ENCODE measurements at regions not wholly inside any gene's neighbourhood (a gene's known extent, or its start where the extent isn't known, plus 50 kb on each side); places are given as distances from the start of the nearest gene placed in this dataset.
A peak's percentile ranks its signal among the peaks of the same experiment; 100 is the strongest.

GRCh38 chr9:24438876-24439275 is 106.8 kb downstream of the IZUMO3 start:
- no peak overlapping the region for H2BK5ac ChIP-seq (ENCODE audit: low read length)
- H3K9ac ChIP-seq (ENCODE audit: low read length): no peak overlapping the region
- WGBS (ENCODE audit: extremely low coverage, insufficient coverage, low lambda C conversion rate): no CpG with 5 or more reads among the region's 3 CpGs
- no peak overlapping the region for H3K4ac ChIP-seq (ENCODE audit: low read depth, low read length)
- H3K79me2 ChIP-seq (ENCODE audit: control insufficient read depth, insufficient read depth, low read length): no peaks in the 10 kb centered on the region
- H3K23ac ChIP-seq (ENCODE audit: low read length): no peak overlapping the region
- peak overlapping the region; percentile 45 for H2BK15ac ChIP-seq (replicated peaks; ENCODE audit: low read depth)
- H3K18ac ChIP-seq (ENCODE audit: low read length): no peak overlapping the region
- H2BK120ac ChIP-seq (ENCODE audit: low read depth, low read length): no peak overlapping the region
- no peaks in the 10 kb centered on the region for H3K27me3 ChIP-seq (ENCODE audit: insufficient read depth, low read length, poor library complexity)
- no peak overlapping the region for H2AK5ac ChIP-seq (ENCODE audit: low read length)
- no peak overlapping the region for H4K5ac ChIP-seq (ENCODE audit: low read length)
- DNase-seq: no peak
- no peak overlapping the region for H4K8ac ChIP-seq (ENCODE audit: low read depth, low read length)
- H3K36me3 ChIP-seq (ENCODE audit: control insufficient read depth, insufficient read depth, low read length): no peaks in the 10 kb centered on the region
- H3K27ac ChIP-seq (ENCODE audit: low read depth, low read length): no peak overlapping the region
- H3K4me2 ChIP-seq (ENCODE audit: low read length): no peak overlapping the region
- H3K4me3 ChIP-seq (ENCODE audit: low read length): no peak overlapping the region
- no peak overlapping the region for H3K56ac ChIP-seq (ENCODE audit: low read length)
- no peaks in the 10 kb centered on the region for H3K4me1 ChIP-seq (ENCODE audit: control insufficient read depth, low read depth, low read length)
- H3K79me1 ChIP-seq (ENCODE audit: low read length): no peaks in the 10 kb centered on the region

- H3K79me1 ChIP-seq (ENCODE audit: low read length): no peaks in the 10 kb centered on the region
- no peak overlapping the region for H3K4me2 ChIP-seq (ENCODE audit: low read length)
- no peak overlapping the region for H3K56ac ChIP-seq (ENCODE audit: low read length)
- no peak overlapping the region for H4K5ac ChIP-seq (ENCODE audit: low read length)
- H3K4me3 ChIP-seq (ENCODE audit: low read length): no peak overlapping the region
- H3K36me3 ChIP-seq (ENCODE audit: control insufficient read depth, insufficient read depth, low read length): no peaks in the 10 kb centered on the region
- H2BK120ac ChIP-seq (ENCODE audit: low read depth, low read length): no peak overlapping the region
- WGBS (ENCODE audit: extremely low coverage, insufficient coverage, low lambda C conversion rate): no CpG with 5 or more reads among the region's 1 CpG
- no peak overlapping the region for H3K18ac ChIP-seq (ENCODE audit: low read length)
- no peaks in the 10 kb centered on the region for H3K4me1 ChIP-seq (ENCODE audit: control insufficient read depth, low read depth, low read length)
- no peaks in the 10 kb centered on the region for H3K27me3 ChIP-seq (ENCODE audit: insufficient read depth, low read length, poor library complexity)
- no peak overlapping the region for H3K9ac ChIP-seq (ENCODE audit: low read length)
- no peak overlapping the region for H2BK15ac ChIP-seq (replicated peaks; ENCODE audit: low read depth)
- H4K8ac ChIP-seq (ENCODE audit: low read depth, low read length): no peak overlapping the region
- peak; percentile 98 for DNase-seq
- H3K27ac ChIP-seq (ENCODE audit: low read depth, low read length): no peak overlapping the region
- no peak overlapping the region for H3K23ac ChIP-seq (ENCODE audit: low read length)
- H3K4ac ChIP-seq (ENCODE audit: low read depth, low read length): no peak overlapping the region
- H2BK5ac ChIP-seq (ENCODE audit: low read length): no peak overlapping the region
- no peaks in the 10 kb centered on the region for H3K79me2 ChIP-seq (ENCODE audit: control insufficient read depth, insufficient read depth, low read length)
- H2AK5ac ChIP-seq (ENCODE audit: low read length): no peak overlapping the region
These were observed 108.9 kb downstream of the IZUMO3 start for GRCh38 chr9:24436761-24437160.

GRCh38 chr9:24434183-24434582 is 111.5 kb downstream of the IZUMO3 start:
- no peaks in the 10 kb centered on the region for H3K36me3 ChIP-seq (ENCODE audit: control insufficient read depth, insufficient read depth, low read length)
- no peaks in the 10 kb centered on the region for H3K79me1 ChIP-seq (ENCODE audit: low read length)
- WGBS (ENCODE audit: extremely low coverage, insufficient coverage, low lambda C conversion rate): no CpG with 5 or more reads among the region's 1 CpG
- no peak overlapping the region for H3K18ac ChIP-seq (ENCODE audit: low read length)
- H3K56ac ChIP-seq (ENCODE audit: low read length): no peak overlapping the region
- H2BK15ac ChIP-seq (replicated peaks; ENCODE audit: low read depth): no peak overlapping the region
- H2BK5ac ChIP-seq (ENCODE audit: low read length): no peak overlapping the region
- H3K4me2 ChIP-seq (ENCODE audit: low read length): no peak overlapping the region
- no peak overlapping the region for H4K8ac ChIP-seq (ENCODE audit: low read depth, low read length)
- no peak overlapping the region for H3K23ac ChIP-seq (ENCODE audit: low read length)
- no peak overlapping the region for H2BK120ac ChIP-seq (ENCODE audit: low read depth, low read length)
- H3K4ac ChIP-seq (ENCODE audit: low read depth, low read length): no peak overlapping the region
- no peak for DNase-seq
- H3K4me3 ChIP-seq (ENCODE audit: low read length): no peak overlapping the region
- no peak overlapping the region for H4K5ac ChIP-seq (ENCODE audit: low read length)
- H3K27ac ChIP-seq (ENCODE audit: low read depth, low read length): no peak overlapping the region
- no peak overlapping the region for H3K9ac ChIP-seq (ENCODE audit: low read length)
- H3K4me1 ChIP-seq (ENCODE audit: control insufficient read depth, low read depth, low read length): no peaks in the 10 kb centered on the region
- H2AK5ac ChIP-seq (ENCODE audit: low read length): no peak overlapping the region
- no peaks in the 10 kb centered on the region for H3K27me3 ChIP-seq (ENCODE audit: insufficient read depth, low read length, poor library complexity)
- H3K79me2 ChIP-seq (ENCODE audit: control insufficient read depth, insufficient read depth, low read length): no peaks in the 10 kb centered on the region

GRCh38 chr9:24416136-24416535 is 129.6 kb downstream of the IZUMO3 start:
- no peaks in the 10 kb centered on the region for H3K79me2 ChIP-seq (ENCODE audit: control insufficient read depth, insufficient read depth, low read length)
- H3K4me1 ChIP-seq (ENCODE audit: control insufficient read depth, low read depth, low read length): no peaks in the 10 kb centered on the region
- H3K56ac ChIP-seq (ENCODE audit: low read length): no peak overlapping the region
- no peak overlapping the region for H2BK5ac ChIP-seq (ENCODE audit: low read length)
- no peaks in the 10 kb centered on the region for H3K27me3 ChIP-seq (ENCODE audit: insufficient read depth, low read length, poor library complexity)
- no peak for DNase-seq
- H3K4ac ChIP-seq (ENCODE audit: low read depth, low read length): no peak overlapping the region
- H4K5ac ChIP-seq (ENCODE audit: low read length): no peak overlapping the region
- H3K27ac ChIP-seq (ENCODE audit: low read depth, low read length): no peak overlapping the region
- H3K9ac ChIP-seq (ENCODE audit: low read length): no peak overlapping the region
- H3K18ac ChIP-seq (ENCODE audit: low read length): no peak overlapping the region
- no peak overlapping the region for H3K4me3 ChIP-seq (ENCODE audit: low read length)
- H2AK5ac ChIP-seq (ENCODE audit: low read length): no peak overlapping the region
- H3K4me2 ChIP-seq (ENCODE audit: low read length): no peak overlapping the region
- no peak overlapping the region for H2BK120ac ChIP-seq (ENCODE audit: low read depth, low read length)
- no peak overlapping the region for H2BK15ac ChIP-seq (replicated peaks; ENCODE audit: low read depth)
- no CpG with 5 or more reads among the region's 1 CpG for WGBS (ENCODE audit: extremely low coverage, insufficient coverage, low lambda C conversion rate)
- H3K79me1 ChIP-seq (ENCODE audit: low read length): no peaks in the 10 kb centered on the region
- no peaks in the 10 kb centered on the region for H3K36me3 ChIP-seq (ENCODE audit: control insufficient read depth, insufficient read depth, low read length)
- H4K8ac ChIP-seq (ENCODE audit: low read depth, low read length): no peak overlapping the region
- no peak overlapping the region for H3K23ac ChIP-seq (ENCODE audit: low read length)

GRCh38 chr9:24413651-24414050 is 132.0 kb downstream of the IZUMO3 start:
- H3K56ac ChIP-seq (ENCODE audit: low read length): no peak overlapping the region
- no peak overlapping the region for H3K27ac ChIP-seq (ENCODE audit: low read depth, low read length)
- H3K9ac ChIP-seq (ENCODE audit: low read length): no peak overlapping the region
- no peak overlapping the region for H2BK120ac ChIP-seq (ENCODE audit: low read depth, low read length)
- H3K4me1 ChIP-seq (ENCODE audit: control insufficient read depth, low read depth, low read length): no peaks in the 10 kb centered on the region
- H4K5ac ChIP-seq (ENCODE audit: low read length): no peak overlapping the region
- no peaks in the 10 kb centered on the region for H3K27me3 ChIP-seq (ENCODE audit: insufficient read depth, low read length, poor library complexity)
- no peak overlapping the region for H2AK5ac ChIP-seq (ENCODE audit: low read length)
- no CpG with 5 or more reads among the region's 2 CpGs for WGBS (ENCODE audit: extremely low coverage, insufficient coverage, low lambda C conversion rate)
- H3K4me3 ChIP-seq (ENCODE audit: low read length): no peak overlapping the region
- no peaks in the 10 kb centered on the region for H3K79me1 ChIP-seq (ENCODE audit: low read length)
- H3K4me2 ChIP-seq (ENCODE audit: low read length): no peak overlapping the region
- no peak overlapping the region for H2BK15ac ChIP-seq (replicated peaks; ENCODE audit: low read depth)
- H3K23ac ChIP-seq (ENCODE audit: low read length): no peak overlapping the region
- H3K79me2 ChIP-seq (ENCODE audit: control insufficient read depth, insufficient read depth, low read length): no peaks in the 10 kb centered on the region
- no peaks in the 10 kb centered on the region for H3K36me3 ChIP-seq (ENCODE audit: control insufficient read depth, insufficient read depth, low read length)
- no peak overlapping the region for H3K4ac ChIP-seq (ENCODE audit: low read depth, low read length)
- no peak overlapping the region for H2BK5ac ChIP-seq (ENCODE audit: low read length)
- H3K18ac ChIP-seq (ENCODE audit: low read length): no peak overlapping the region
- DNase-seq: no peak
- H4K8ac ChIP-seq (ENCODE audit: low read depth, low read length): no peak overlapping the region

- Histone ChIP-seq H2BK120ac (ENCODE audit: low read depth, low read length) (no peak overlapping the region), H3K18ac (ENCODE audit: low read length) (no peak overlapping the region), H3K79me2 (ENCODE audit: control insufficient read depth, insufficient read depth, low read length) (no peaks in the 10 kb centered on the region), H4K5ac (ENCODE audit: low read length) (no peak overlapping the region), H2BK5ac (ENCODE audit: low read length) (no peak overlapping the region), H2BK15ac (replicated peaks; ENCODE audit: low read depth) (no peak overlapping the region), H3K36me3 (ENCODE audit: control insufficient read depth, insufficient read depth, low read length) (no peaks in the 10 kb centered on the region), H3K4me3 (ENCODE audit: low read length) (no peak overlapping the region), H3K4me1 (ENCODE audit: control insufficient read depth, low read depth, low read length) (no peaks in the 10 kb centered on the region), H3K27me3 (ENCODE audit: insufficient read depth, low read length, poor library complexity) (no peaks in the 10 kb centered on the region), H3K79me1 (ENCODE audit: low read length) (no peaks in the 10 kb centered on the region), H3K4ac (ENCODE audit: low read depth, low read length) (no peak overlapping the region), H3K27ac (ENCODE audit: low read depth, low read length) (no peak overlapping the region), H2AK5ac (ENCODE audit: low read length) (no peak overlapping the region), H3K56ac (ENCODE audit: low read length) (no peak overlapping the region), H3K9ac (ENCODE audit: low read length) (no peak overlapping the region), H3K23ac (ENCODE audit: low read length) (no peak overlapping the region), H4K8ac (ENCODE audit: low read depth, low read length) (no peak overlapping the region), H3K4me2 (ENCODE audit: low read length) (no peak overlapping the region)
- peak; percentile 31 for DNase-seq
- WGBS (ENCODE audit: extremely low coverage, insufficient coverage, low lambda C conversion rate): no CpG with 5 or more reads among the region's 4 CpGs
These were observed 147.2 kb downstream of the IZUMO3 start for GRCh38 chr9:24398466-24398865.
